HEK293T (cell line): ENCODE measurements at regions not wholly inside any gene's neighbourhood (a gene's known extent, or its start where the extent isn't known, plus 50 kb on each side); places are given as distances from the start of the nearest gene placed in this dataset.
"Not testable (repeated sequence)": the region's sequence is repeated elsewhere in the genome, so short reads cannot be mapped to it uniquely, and the experiment has no call there.

Experiments used
- ARNT ChIP-seq: fragments of 450-650 bp; IDR thresholded peaks from 2 replicates; pipeline ENCODE4 v1.6.1; 2017; ENCODE audit warnings: mild to moderate bottlenecking
- BHLHE40 ChIP-seq: fragments of 450-650 bp; IDR thresholded peaks from 2 replicates; pipeline ENCODE4 v1.6.1; 2016; ENCODE audit warnings: mild to moderate bottlenecking, moderate library complexity, borderline replicate concordance
- ELF4 ChIP-seq: fragments of 450-650 bp; IDR thresholded peaks from 2 replicates; pipeline ENCODE4 v1.6.1; 2017; ENCODE audit warnings: antibody characterized with exemption
- FOXA1 ChIP-seq: fragments of 450-650 bp; IDR thresholded peaks from 2 replicates; pipeline ENCODE4 v1.6.1; 2016; ENCODE audit warnings: mild to moderate bottlenecking
- FOXK2 ChIP-seq: fragments of 450-650 bp; IDR thresholded peaks from 2 replicates; pipeline ENCODE4 v1.6.1; 2016; ENCODE audit warnings: mild to moderate bottlenecking
- FOXM1 ChIP-seq: fragments of 450-650 bp; IDR thresholded peaks from 2 replicates; pipeline ENCODE4 v1.6.1; 2017; ENCODE audit warnings: mild to moderate bottlenecking, borderline replicate concordance
- L3MBTL2 ChIP-seq: fragments of 450-650 bp; conservative IDR thresholded peaks from 2 replicates; pipeline ENCODE4 v1.6.1; 2016; ENCODE audit warnings: mild to moderate bottlenecking
- LEF1 ChIP-seq: fragments of 450-650 bp; IDR thresholded peaks from 2 replicates; pipeline ENCODE4 v1.6.1; 2017; ENCODE audit warnings: mild to moderate bottlenecking, borderline replicate concordance
- NFRKB ChIP-seq: fragments of 450-650 bp; IDR thresholded peaks from 2 replicates; pipeline ENCODE4 v1.6.1; 2016; ENCODE audit warnings: mild to moderate bottlenecking, moderate library complexity
- PKNOX1 ChIP-seq: fragments of 450-650 bp; IDR thresholded peaks from 2 replicates; pipeline ENCODE4 v1.6.1; 2016
- SP1 ChIP-seq: fragments of 450-650 bp; IDR thresholded peaks from 2 replicates; pipeline ENCODE4 v1.6.1; 2017
- SUZ12 ChIP-seq: fragments of 450-650 bp; IDR thresholded peaks from 2 replicates; pipeline ENCODE4 v1.6.1; 2016; ENCODE audit warnings: mild to moderate bottlenecking
- TARDBP ChIP-seq: fragments of 450-650 bp; IDR thresholded peaks from 2 replicates; pipeline ENCODE4 v1.6.1; 2016
- ZNF384 ChIP-seq: fragments of 450-650 bp; IDR thresholded peaks from 2 replicates; pipeline ENCODE4 v1.6.1; 2016

GRCh38 chr9:39483880-39484279, 128.4 kb downstream of the SPATA31A1 start:
- not testable (repeated sequence) for TF ChIP-seq SP1, BHLHE40, ARNT, FOXK2, ELF4, FOXA1, NFRKB, SUZ12, TARDBP, LEF1, PKNOX1, FOXM1, L3MBTL2, ZNF384
